NCI-H1092 (cell line): ENCODE measurements at regions not wholly inside any gene's neighbourhood (a gene's known extent, or its start where the extent isn't known, plus 50 kb on each side); places are given as distances from the start of the nearest gene placed in this dataset.
"Not testable (repeated sequence)": the region's sequence is repeated elsewhere in the genome, so short reads cannot be mapped to it uniquely, and the experiment has no call there.

Experiments used
- DNase-seq: peaks from one replicate; lab custom pipeline; 2025; lab: John Stamatoyannopoulos, UW

- DNase-seq: peak; percentile 92
Measured at GRCh38 chr14:55807053-55807880, 227.3 kb downstream of the KTN1 start.

- DNase-seq: no peak
Measured at GRCh38 chr14:55807881-55808379, 227.9 kb downstream of the KTN1 start.

GRCh38 chr14:55813630-55814029, 233.6 kb downstream of the KTN1 start:
- DNase-seq: no peak

GRCh38 chr14:55814064-55814463, 234.1 kb downstream of the KTN1 start:
- no peak for DNase-seq

- DNase-seq: no peak
Measured at GRCh38 chr14:55814873-55815272, 234.9 kb downstream of the KTN1 start.

- no peak for DNase-seq
Measured at GRCh38 chr14:55816225-55816624, 236.2 kb downstream of the KTN1 start.

GRCh38 chr14:55819610-55820304, 239.8 kb downstream of the KTN1 start:
- no peak for DNase-seq

- DNase-seq: no peak
Measured at GRCh38 chr14:55822906-55823305, 242.9 kb downstream of the KTN1 start.

GRCh38 chr14:55832122-55832911, 252.3 kb downstream of the KTN1 start:
- no peak for DNase-seq

- DNase-seq: no peak
Measured at GRCh38 chr14:55832974-55833373, 253.0 kb downstream of the KTN1 start.

GRCh38 chr14:55834390-55834789, 254.4 kb downstream of the KTN1 start:
- DNase-seq: no peak

GRCh38 chr14:55835985-55836384, 256.0 kb downstream of the KTN1 start:
- no peak for DNase-seq

- no peak for DNase-seq
Measured at GRCh38 chr14:55837467-55837866, 257.5 kb downstream of the KTN1 start.

- DNase-seq: no peak
Measured at GRCh38 chr14:55838529-55839052, 258.6 kb downstream of the KTN1 start.

GRCh38 chr14:55839301-55839947, 259.4 kb downstream of the KTN1 start:
- DNase-seq: not testable (repeated sequence)

GRCh38 chr14:55840821-55841220, 260.8 kb downstream of the KTN1 start:
- DNase-seq: no peak

- DNase-seq: no peak
Measured at GRCh38 chr14:55841625-55842024, 261.6 kb downstream of the KTN1 start.

- DNase-seq: no peak
Measured at GRCh38 chr14:55843718-55844403, 263.9 kb downstream of the KTN1 start.

GRCh38 chr14:55845963-55846825, 266.2 kb downstream of the KTN1 start:
- no peak for DNase-seq

- DNase-seq: no peak
Measured at GRCh38 chr14:55846826-55847446, 266.9 kb downstream of the KTN1 start.
